Vagina (tissue), 2 donors: ENCODE measurements at regions not wholly inside any gene's neighbourhood (a gene's known extent, or its start where the extent isn't known, plus 50 kb on each side); places are given as distances from the start of the nearest gene placed in this dataset.

ENCODE experiments used
- POLR2A ChIP-seq, 2 donors: fragments of 450-650 bp; IDR thresholded peaks; one replicate each; pipeline ENCODE4 v1.6.1; 2017; ENCODE audit warnings: antibody characterized with exemption in 2 of 2, mild to moderate bottlenecking in 2 of 2, moderate library complexity in 2 of 2
- POLR2AphosphoS5 ChIP-seq, 2 donors: sonication (generic); formaldehyde crosslinking; IDR thresholded peaks; one replicate each; pipeline ENCODE4 v1.9.0; 2017; ENCODE audit warnings: antibody characterized with exemption in 2 of 2, mild to moderate bottlenecking in 2 of 2, low read depth in 1 of 2; ENCODE audit not compliant: insufficient read depth in 1 of 2
- TF ChIP-seq, protein P1 (sequence below), 3 experiments: fragments of 450-650 bp in 2 of 3; fragments of 200-600 bp in 1 of 3; sonication (generic) in 1 of 3; IDR thresholded peaks; one replicate each; pipeline ENCODE4 v1.5.1; 2017 to 2019; ENCODE audit warnings: antibody characterized with exemption in 3 of 3, mild to moderate bottlenecking in 2 of 3, moderate library complexity in 2 of 3

DNA sequence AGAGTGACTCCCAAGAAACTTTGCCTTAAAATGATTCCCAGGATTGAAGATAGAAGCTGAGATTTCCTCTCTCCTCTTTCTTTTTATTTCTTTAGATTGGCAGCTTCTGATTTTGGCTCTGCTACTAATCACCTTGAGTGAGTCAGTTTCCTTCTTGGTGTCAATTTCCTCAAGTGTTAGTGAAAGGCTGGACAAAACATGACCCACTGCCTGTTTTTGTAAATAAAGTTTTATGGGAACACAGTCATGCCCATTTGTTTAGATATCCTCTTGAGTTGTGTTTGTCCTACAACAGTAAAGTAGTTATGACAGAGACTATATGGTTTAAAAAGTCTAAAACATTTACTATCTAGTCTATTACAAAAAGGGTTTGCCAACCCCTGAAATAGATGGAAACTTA lies 227.2 kb upstream of the TBX3 start:
- TF ChIP-seq, protein P1, sequence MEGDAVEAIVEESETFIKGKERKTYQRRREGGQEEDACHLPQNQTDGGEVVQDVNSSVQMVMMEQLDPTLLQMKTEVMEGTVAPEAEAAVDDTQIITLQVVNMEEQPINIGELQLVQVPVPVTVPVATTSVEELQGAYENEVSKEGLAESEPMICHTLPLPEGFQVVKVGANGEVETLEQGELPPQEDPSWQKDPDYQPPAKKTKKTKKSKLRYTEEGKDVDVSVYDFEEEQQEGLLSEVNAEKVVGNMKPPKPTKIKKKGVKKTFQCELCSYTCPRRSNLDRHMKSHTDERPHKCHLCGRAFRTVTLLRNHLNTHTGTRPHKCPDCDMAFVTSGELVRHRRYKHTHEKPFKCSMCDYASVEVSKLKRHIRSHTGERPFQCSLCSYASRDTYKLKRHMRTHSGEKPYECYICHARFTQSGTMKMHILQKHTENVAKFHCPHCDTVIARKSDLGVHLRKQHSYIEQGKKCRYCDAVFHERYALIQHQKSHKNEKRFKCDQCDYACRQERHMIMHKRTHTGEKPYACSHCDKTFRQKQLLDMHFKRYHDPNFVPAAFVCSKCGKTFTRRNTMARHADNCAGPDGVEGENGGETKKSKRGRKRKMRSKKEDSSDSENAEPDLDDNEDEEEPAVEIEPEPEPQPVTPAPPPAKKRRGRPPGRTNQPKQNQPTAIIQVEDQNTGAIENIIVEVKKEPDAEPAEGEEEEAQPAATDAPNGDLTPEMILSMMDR (IDR thresholded peaks at IDR 0.05), result no peak
- TF ChIP-seq POLR2AphosphoS5 (IDR thresholded peaks at IDR 0.05; ENCODE audit: insufficient read depth in 1 of 2, low read depth in 1 of 2), result no peak
- no peak for TF ChIP-seq POLR2A (IDR thresholded peaks at IDR 0.05)
